ENCODE measurements at regions not wholly inside any gene's neighbourhood (a gene's known extent, or its start where the extent isn't known, plus 50 kb on each side); places are given as distances from the start of the nearest gene placed in this dataset.
"Not testable (repeated sequence)": the region's sequence is repeated elsewhere in the genome, so short reads cannot be mapped to it uniquely, and the experiment has no call there.

GRCh38 chr5:155554500-155554899 lies 540.9 kb downstream of the KIF4B start:
- Histone ChIP-seq H3K9ac (ENCODE audit: low read depth in 1 of 2, low read length in 2 of 2) (no peak overlapping the region), H3K4me3 (ENCODE audit: low read depth in 1 of 2, low read length in 2 of 2) (no peak overlapping the region), H3K27ac (ENCODE audit: low read depth, low read length) (no peak overlapping the region)

GRCh38 chr5:155556222-155556621 lies 542.7 kb downstream of the KIF4B start:
- Histone ChIP-seq H3K4me3 (ENCODE audit: low read depth in 1 of 2, low read length in 2 of 2) (no peak overlapping the region), H3K9me3 (ENCODE audit: control insufficient read depth in 1 of 2, low read length in 2 of 2) (no peaks in the 10 kb centered on the region), H3K27ac (ENCODE audit: low read depth, low read length) (no peak overlapping the region), H3K9ac (ENCODE audit: low read depth in 1 of 2, low read length in 2 of 2) (no peak overlapping the region), H3K36me3 (ENCODE audit: control insufficient read depth in 1 of 2, insufficient read depth in 2 of 2, low read length in 2 of 2) (no peaks in the 10 kb centered on the region), H3K27me3 (ENCODE audit: control insufficient read depth in 1 of 2, insufficient read depth in 2 of 2, low read length in 2 of 2) (no peaks in the 10 kb centered on the region), H3K4me1 (ENCODE audit: control insufficient read depth in 1 of 2, insufficient read depth in 2 of 2, low read length in 2 of 2) (no peaks in the 10 kb centered on the region)

More at GRCh38 chr5:155554500-155554899, 540.9 kb downstream of the KIF4B start:
- Histone ChIP-seq H3K4me1 (ENCODE audit: control insufficient read depth in 1 of 2, insufficient read depth in 2 of 2, low read length in 2 of 2) (no peaks in the 10 kb centered on the region), H3K27me3 (ENCODE audit: control insufficient read depth in 1 of 2, insufficient read depth in 2 of 2, low read length in 2 of 2) (no peaks in the 10 kb centered on the region), H3K9me3 (ENCODE audit: control insufficient read depth in 1 of 2, low read length in 2 of 2) (no peaks in the 10 kb centered on the region), H3K36me3 (ENCODE audit: control insufficient read depth in 1 of 2, insufficient read depth in 2 of 2, low read length in 2 of 2) (no peaks in the 10 kb centered on the region)

- Histone ChIP-seq H3K27ac (ENCODE audit: low read depth, low read length) (no peak overlapping the region), H3K9me3 (ENCODE audit: control insufficient read depth in 1 of 2, low read length in 2 of 2) (no peaks in the 10 kb centered on the region), H3K4me3 (ENCODE audit: low read depth in 1 of 2, low read length in 2 of 2) (no peak overlapping the region), H3K4me1 (ENCODE audit: control insufficient read depth in 1 of 2, insufficient read depth in 2 of 2, low read length in 2 of 2) (no peaks in the 10 kb centered on the region), H3K27me3 (ENCODE audit: control insufficient read depth in 1 of 2, insufficient read depth in 2 of 2, low read length in 2 of 2) (no peaks in the 10 kb centered on the region), H3K36me3 (ENCODE audit: control insufficient read depth in 1 of 2, insufficient read depth in 2 of 2, low read length in 2 of 2) (no peaks in the 10 kb centered on the region), H3K9ac (ENCODE audit: low read depth in 1 of 2, low read length in 2 of 2) (no peak overlapping the region)
These were observed 543.1 kb downstream of the KIF4B start for GRCh38 chr5:155556700-155557099.

- Histone ChIP-seq H3K4me1 (ENCODE audit: control insufficient read depth in 1 of 2, insufficient read depth in 2 of 2, low read length in 2 of 2) (no peaks in the 10 kb centered on the region), H3K36me3 (ENCODE audit: control insufficient read depth in 1 of 2, insufficient read depth in 2 of 2, low read length in 2 of 2) (no peaks in the 10 kb centered on the region), H3K4me3 (ENCODE audit: low read depth in 1 of 2, low read length in 2 of 2) (no peak overlapping the region), H3K27me3 (ENCODE audit: control insufficient read depth in 1 of 2, insufficient read depth in 2 of 2, low read length in 2 of 2) (no peaks in the 10 kb centered on the region), H3K9ac (ENCODE audit: low read depth in 1 of 2, low read length in 2 of 2) (no peak overlapping the region), H3K9me3 (ENCODE audit: control insufficient read depth in 1 of 2, low read length in 2 of 2) (no peaks in the 10 kb centered on the region), H3K27ac (ENCODE audit: low read depth, low read length) (no peak overlapping the region)
These were observed 548.6 kb downstream of the KIF4B start for GRCh38 chr5:155562158-155562557.

- Histone ChIP-seq H3K4me1 (ENCODE audit: control insufficient read depth in 1 of 2, insufficient read depth in 2 of 2, low read length in 2 of 2) (no peaks in the 10 kb centered on the region), H3K9me3 (ENCODE audit: control insufficient read depth in 1 of 2, low read length in 2 of 2) (no peaks in the 10 kb centered on the region), H3K36me3 (ENCODE audit: control insufficient read depth in 1 of 2, insufficient read depth in 2 of 2, low read length in 2 of 2) (no peaks in the 10 kb centered on the region), H3K27ac (ENCODE audit: low read depth, low read length) (no peak overlapping the region), H3K9ac (ENCODE audit: low read depth in 1 of 2, low read length in 2 of 2) (no peak overlapping the region), H3K4me3 (ENCODE audit: low read depth in 1 of 2, low read length in 2 of 2) (no peak overlapping the region), H3K27me3 (ENCODE audit: control insufficient read depth in 1 of 2, insufficient read depth in 2 of 2, low read length in 2 of 2) (no peaks in the 10 kb centered on the region)
These were observed 551.0 kb downstream of the KIF4B start for GRCh38 chr5:155564541-155564940.

- H3K4me1 ChIP-seq (ENCODE audit: control insufficient read depth in 1 of 2, insufficient read depth in 2 of 2, low read length in 2 of 2): no peaks in the 10 kb centered on the region
- H3K9me3 ChIP-seq (ENCODE audit: control insufficient read depth in 1 of 2, low read length in 2 of 2): no peaks in the 10 kb centered on the region
- no peak overlapping the region for H3K4me3 ChIP-seq (ENCODE audit: low read depth in 1 of 2, low read length in 2 of 2)
- H3K27me3 ChIP-seq (ENCODE audit: control insufficient read depth in 1 of 2, insufficient read depth in 2 of 2, low read length in 2 of 2): no peaks in the 10 kb centered on the region
- H3K36me3 ChIP-seq (ENCODE audit: control insufficient read depth in 1 of 2, insufficient read depth in 2 of 2, low read length in 2 of 2): no peaks in the 10 kb centered on the region
- no peak overlapping the region for H3K9ac ChIP-seq (ENCODE audit: low read depth in 1 of 2, low read length in 2 of 2)
- H3K27ac ChIP-seq (ENCODE audit: low read depth, low read length): no peak overlapping the region
These were observed 562.3 kb downstream of the KIF4B start for GRCh38 chr5:155575861-155576260.

DNA sequence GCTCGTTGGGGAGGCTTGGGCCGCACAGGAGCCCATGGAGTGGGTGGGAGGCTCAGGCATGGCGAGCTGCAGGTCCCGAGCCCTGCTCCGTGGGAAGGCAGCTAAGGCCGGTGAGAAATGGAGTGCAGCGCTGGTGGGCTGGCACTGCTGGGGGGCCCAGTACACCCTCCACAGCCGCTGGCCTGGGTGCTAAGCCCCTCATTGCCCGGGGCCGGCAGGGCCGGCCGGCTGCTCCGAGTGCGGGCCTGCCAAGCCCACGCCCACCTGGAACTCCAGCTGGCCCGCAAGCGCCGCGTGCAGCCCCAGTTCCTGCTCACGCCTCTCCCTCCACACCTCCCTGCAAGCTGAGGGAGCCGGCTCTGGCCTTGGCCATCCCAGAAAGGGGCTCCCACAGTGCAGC lies 573.3 kb downstream of the KIF4B start:
- H3K27me3 ChIP-seq (ENCODE audit: control insufficient read depth in 1 of 2, insufficient read depth in 2 of 2, low read length in 2 of 2); H3K27ac ChIP-seq (ENCODE audit: low read depth, low read length); H3K4me3 ChIP-seq (ENCODE audit: low read depth in 1 of 2, low read length in 2 of 2); H3K9ac ChIP-seq (ENCODE audit: low read depth in 1 of 2, low read length in 2 of 2); H3K4me1 ChIP-seq (ENCODE audit: control insufficient read depth in 1 of 2, insufficient read depth in 2 of 2, low read length in 2 of 2); H3K36me3 ChIP-seq (ENCODE audit: control insufficient read depth in 1 of 2, insufficient read depth in 2 of 2, low read length in 2 of 2); H3K9me3 ChIP-seq (ENCODE audit: control insufficient read depth in 1 of 2, low read length in 2 of 2): not testable (repeated sequence)

DNA sequence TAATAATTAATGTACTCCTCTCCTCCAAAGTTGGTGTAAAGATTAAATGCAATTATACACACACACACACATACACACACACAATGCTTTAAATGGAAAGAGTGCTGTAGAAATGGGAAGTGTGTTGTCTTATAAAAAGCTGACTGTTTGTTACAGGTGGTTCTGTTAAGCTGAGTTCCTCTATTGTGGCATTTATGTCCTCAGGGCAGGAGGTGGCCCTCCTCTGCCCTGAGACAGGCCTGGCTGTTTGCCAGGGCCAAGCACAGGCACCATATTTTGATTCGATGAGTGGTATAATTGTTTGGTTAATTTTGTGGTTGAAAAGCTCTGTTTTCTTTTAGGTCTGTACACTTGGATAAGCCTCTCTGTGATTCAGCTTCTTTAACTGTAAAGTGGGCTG lies 573.9 kb downstream of the KIF4B start:
- no peaks in the 10 kb centered on the region for H3K4me1 ChIP-seq (ENCODE audit: control insufficient read depth in 1 of 2, insufficient read depth in 2 of 2, low read length in 2 of 2)
- H3K4me3 ChIP-seq (ENCODE audit: low read depth in 1 of 2, low read length in 2 of 2): no peak overlapping the region
- H3K9me3 ChIP-seq (ENCODE audit: control insufficient read depth in 1 of 2, low read length in 2 of 2): no peaks in the 10 kb centered on the region
- no peak overlapping the region for H3K9ac ChIP-seq (ENCODE audit: low read depth in 1 of 2, low read length in 2 of 2)
- H3K27me3 ChIP-seq (ENCODE audit: control insufficient read depth in 1 of 2, insufficient read depth in 2 of 2, low read length in 2 of 2): no peaks in the 10 kb centered on the region
- no peak overlapping the region for H3K27ac ChIP-seq (ENCODE audit: low read depth, low read length)
- no peaks in the 10 kb centered on the region for H3K36me3 ChIP-seq (ENCODE audit: control insufficient read depth in 1 of 2, insufficient read depth in 2 of 2, low read length in 2 of 2)

- Histone ChIP-seq H3K27me3 (ENCODE audit: control insufficient read depth in 1 of 2, insufficient read depth in 2 of 2, low read length in 2 of 2) (no peaks in the 10 kb centered on the region), H3K4me1 (ENCODE audit: control insufficient read depth in 1 of 2, insufficient read depth in 2 of 2, low read length in 2 of 2) (no peaks in the 10 kb centered on the region), H3K27ac (ENCODE audit: low read depth, low read length) (no peak overlapping the region), H3K9me3 (ENCODE audit: control insufficient read depth in 1 of 2, low read length in 2 of 2) (no peaks in the 10 kb centered on the region), H3K4me3 (ENCODE audit: low read depth in 1 of 2, low read length in 2 of 2) (no peak overlapping the region), H3K9ac (ENCODE audit: low read depth in 1 of 2, low read length in 2 of 2) (no peak overlapping the region), H3K36me3 (ENCODE audit: control insufficient read depth in 1 of 2, insufficient read depth in 2 of 2, low read length in 2 of 2) (no peaks in the 10 kb centered on the region)
These were observed 577.7 kb downstream of the KIF4B start for GRCh38 chr5:155591273-155591672.

GRCh38 chr5:155594270-155594669 lies 580.7 kb downstream of the KIF4B start:
- no peak overlapping the region for H3K9ac ChIP-seq (ENCODE audit: low read depth in 1 of 2, low read length in 2 of 2)
- H3K27me3 ChIP-seq (ENCODE audit: control insufficient read depth in 1 of 2, insufficient read depth in 2 of 2, low read length in 2 of 2): no peaks in the 10 kb centered on the region
- no peaks in the 10 kb centered on the region for H3K36me3 ChIP-seq (ENCODE audit: control insufficient read depth in 1 of 2, insufficient read depth in 2 of 2, low read length in 2 of 2)
- no peak overlapping the region for H3K27ac ChIP-seq (ENCODE audit: low read depth, low read length)
- H3K9me3 ChIP-seq (ENCODE audit: control insufficient read depth in 1 of 2, low read length in 2 of 2): no peaks in the 10 kb centered on the region
- H3K4me1 ChIP-seq (ENCODE audit: control insufficient read depth in 1 of 2, insufficient read depth in 2 of 2, low read length in 2 of 2): no peaks in the 10 kb centered on the region
- no peak overlapping the region for H3K4me3 ChIP-seq (ENCODE audit: low read depth in 1 of 2, low read length in 2 of 2)

- H3K9ac ChIP-seq (ENCODE audit: low read depth in 1 of 2, low read length in 2 of 2): no peak overlapping the region
- no peaks in the 10 kb centered on the region for H3K36me3 ChIP-seq (ENCODE audit: control insufficient read depth in 1 of 2, insufficient read depth in 2 of 2, low read length in 2 of 2)
- no peak overlapping the region for H3K27ac ChIP-seq (ENCODE audit: low read depth, low read length)
- no peaks in the 10 kb centered on the region for H3K27me3 ChIP-seq (ENCODE audit: control insufficient read depth in 1 of 2, insufficient read depth in 2 of 2, low read length in 2 of 2)
- no peaks in the 10 kb centered on the region for H3K9me3 ChIP-seq (ENCODE audit: control insufficient read depth in 1 of 2, low read length in 2 of 2)
- no peaks in the 10 kb centered on the region for H3K4me1 ChIP-seq (ENCODE audit: control insufficient read depth in 1 of 2, insufficient read depth in 2 of 2, low read length in 2 of 2)
- H3K4me3 ChIP-seq (ENCODE audit: low read depth in 1 of 2, low read length in 2 of 2): no peak overlapping the region
These were observed 582.2 kb downstream of the KIF4B start for GRCh38 chr5:155595791-155596190.
